ENCODE measurements at regions not wholly inside any gene's neighbourhood (a gene's known extent, or its start where the extent isn't known, plus 50 kb on each side); places are given as distances from the start of the nearest gene placed in this dataset.

- Mint-ChIP-seq H3K4me3 (no peak overlapping the region), H3K4me1 (no peaks in the 10 kb centered on the region), H3K9me3 (peaks cover 0 to 3% (median 0%) of the 10 kb centered on the region in 8 donors), H3K27me3 (peaks cover 0 to 2% of the 10 kb centered on the region in 2 donors), H3K36me3 (no peaks in the 10 kb centered on the region), H3K27ac (no peak overlapping the region)
- ChIA-PET CTCF (ENCODE audit: partially characterized antibody) (no interaction called here), POLR2A (ENCODE audit: partially characterized antibody) (no interaction called here)
- DNase-seq, result no peak
- no peaks in the 10 kb centered on the region for H3K27me3 ChIP-seq (ENCODE audit: insufficient read depth, low read length)
- no peaks in the 10 kb centered on the region for H3K36me3 ChIP-seq (ENCODE audit: insufficient read depth, low read length)
- no peaks in the 10 kb centered on the region for H3K4me1 ChIP-seq (ENCODE audit: insufficient read depth, low read length)
- H3K4me3 ChIP-seq (ENCODE audit: low read length in 2 of 2), result no peak overlapping the region
- no peaks in the 10 kb centered on the region for H3K9me3 ChIP-seq (ENCODE audit: control insufficient read depth in 1 of 2, low read length in 2 of 2)
- intact Hi-C loops (cut with micrococcal nuclease), result no loop called here
- no peak overlapping the region for H3K27ac ChIP-seq (ENCODE audit: low read depth, low read length)
Observed at GRCh38 chr2:225989809-225990208, 590.3 kb downstream of the NYAP2 start.

DNA sequence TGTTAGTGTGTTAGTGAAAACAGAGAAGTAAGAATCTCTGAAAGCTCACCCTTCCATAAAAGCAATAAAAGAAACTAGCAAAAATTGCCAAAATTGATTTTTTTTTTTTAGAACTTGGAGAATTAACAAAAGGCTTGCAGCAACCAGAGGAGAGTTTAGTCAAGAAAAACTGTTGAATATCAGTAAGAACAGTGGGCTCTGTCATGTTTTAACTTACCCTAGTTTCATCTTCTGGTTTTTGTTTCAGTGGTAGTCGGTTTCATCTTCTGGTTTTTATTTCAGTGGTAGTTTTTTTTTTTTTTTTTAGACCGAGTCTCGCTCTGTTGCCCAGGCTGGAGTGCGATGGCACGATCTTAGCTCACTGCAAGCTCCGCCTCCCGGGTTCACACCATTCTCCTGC is 580.9 kb downstream of the NYAP2 start:
- Histone ChIP-seq H3K27me3 (ENCODE audit: insufficient read depth, low read length) (no peaks in the 10 kb centered on the region), H3K27ac (ENCODE audit: low read depth, low read length) (no peak overlapping the region), H3K4me3 (ENCODE audit: low read length in 2 of 2) (no peak overlapping the region), H3K4me1 (ENCODE audit: insufficient read depth, low read length) (no peaks in the 10 kb centered on the region), H3K36me3 (ENCODE audit: insufficient read depth, low read length) (no peaks in the 10 kb centered on the region), H3K9me3 (ENCODE audit: control insufficient read depth in 1 of 2, low read length in 2 of 2) (no peaks in the 10 kb centered on the region)
- Mint-ChIP-seq H3K27me3 (peaks cover 0 to 3% of the 10 kb centered on the region in 2 donors), H3K4me3 (no peak overlapping the region), H3K9me3 (peaks cover 0 to 8% (median 0%) of the 10 kb centered on the region in 8 donors), H3K36me3 (no peaks in the 10 kb centered on the region), H3K27ac (no peak overlapping the region), H3K4me1 (no peaks in the 10 kb centered on the region)
- DNase-seq, result no peak
- ChIA-PET POLR2A (ENCODE audit: partially characterized antibody) (no interaction called here), CTCF (ENCODE audit: partially characterized antibody) (interaction anchor here (1.4 kb wide), 1 partner anchor 15 kb away, joined by 4 read pairs; no protein-coding TSS in a partner anchor)
- intact Hi-C loops (cut with micrococcal nuclease), result no loop called here

- Histone ChIP-seq H3K36me3 (ENCODE audit: insufficient read depth, low read length) (no peaks in the 10 kb centered on the region), H3K9me3 (ENCODE audit: control insufficient read depth in 1 of 2, low read length in 2 of 2) (no peaks in the 10 kb centered on the region), H3K27ac (ENCODE audit: low read depth, low read length) (no peak overlapping the region), H3K4me1 (ENCODE audit: insufficient read depth, low read length) (no peaks in the 10 kb centered on the region), H3K27me3 (ENCODE audit: insufficient read depth, low read length) (no peaks in the 10 kb centered on the region), H3K4me3 (ENCODE audit: low read length in 2 of 2) (no peak overlapping the region)
- Mint-ChIP-seq H3K9me3 (peaks cover 0 to 7% (median 1%) of the 10 kb centered on the region in 8 donors), H3K27ac (no peak overlapping the region), H3K4me1 (no peaks in the 10 kb centered on the region), H3K36me3 (no peaks in the 10 kb centered on the region), H3K27me3 (no peaks in the 10 kb centered on the region), H3K4me3 (no peak overlapping the region)
- ChIA-PET POLR2A (ENCODE audit: partially characterized antibody) (no interaction called here), CTCF (ENCODE audit: partially characterized antibody) (no interaction called here)
- no peak for DNase-seq
- intact Hi-C loops (cut with micrococcal nuclease), result no loop called here
Observed at GRCh38 chr2:225971433-225971832, 571.9 kb downstream of the NYAP2 start.

DNA sequence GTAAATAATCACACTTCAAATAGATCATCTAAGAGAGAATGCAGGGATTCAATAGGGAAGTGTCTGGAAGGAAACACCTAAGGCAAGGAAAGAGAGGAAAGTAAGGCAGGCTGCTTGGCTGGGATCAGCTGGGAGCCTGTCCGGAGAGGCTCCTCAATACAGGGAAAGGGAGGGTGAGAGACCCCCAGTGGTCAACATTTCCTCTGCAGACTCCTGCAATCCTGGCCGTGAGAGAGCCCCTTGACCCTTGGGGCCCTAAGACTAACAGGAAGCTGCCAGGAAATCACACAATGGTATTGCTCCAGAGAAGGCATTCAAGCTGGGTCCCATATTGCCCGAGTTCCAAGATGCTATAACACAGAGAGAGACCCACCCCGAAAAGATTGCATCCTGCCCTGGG is 549.4 kb downstream of the NYAP2 start:
- H3K4me3 Mint-ChIP-seq, result no peak overlapping the region
- Histone ChIP-seq H3K4me1 (ENCODE audit: insufficient read depth, low read length) (no peaks in the 10 kb centered on the region), H3K36me3 (ENCODE audit: insufficient read depth, low read length) (no peaks in the 10 kb centered on the region), H3K4me3 (ENCODE audit: low read length in 2 of 2) (no peak overlapping the region), H3K27ac (ENCODE audit: low read depth, low read length) (no peak overlapping the region), H3K9me3 (ENCODE audit: control insufficient read depth in 1 of 2, low read length in 2 of 2) (peaks cover 0 to 9% of the 10 kb centered on the region in 2 donors), H3K27me3 (ENCODE audit: insufficient read depth, low read length) (no peaks in the 10 kb centered on the region)
- H3K27ac Mint-ChIP-seq, result no peak overlapping the region
- H3K9me3 Mint-ChIP-seq, result peaks cover 2 to 35% (median 29%) of the 10 kb centered on the region in 8 donors
- no peaks in the 10 kb centered on the region for H3K4me1 Mint-ChIP-seq
- ChIA-PET POLR2A (ENCODE audit: partially characterized antibody) (no interaction called here), CTCF (ENCODE audit: partially characterized antibody) (no interaction called here)
- H3K36me3 Mint-ChIP-seq, result no peaks in the 10 kb centered on the region
- no peak for DNase-seq
- intact Hi-C loops (cut with micrococcal nuclease), result no loop called here
- no peaks in the 10 kb centered on the region for H3K27me3 Mint-ChIP-seq

DNA sequence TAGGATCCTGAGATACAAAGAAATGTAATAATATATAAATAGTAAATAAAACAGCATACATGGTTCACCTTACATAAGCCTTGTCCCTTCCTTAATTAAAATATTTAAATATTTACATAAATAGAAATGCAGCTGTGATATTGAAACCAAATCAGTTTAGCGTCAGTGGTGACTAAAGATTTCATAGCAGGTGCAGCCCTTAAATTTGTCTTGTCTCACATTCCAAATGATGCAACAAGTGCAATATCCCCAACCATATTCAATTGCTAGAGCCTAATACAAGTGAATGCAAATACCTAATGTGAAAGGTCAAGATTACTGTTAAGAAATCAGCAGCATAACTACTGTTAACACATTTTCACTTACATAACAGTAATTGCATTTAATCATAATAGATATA is 539.5 kb downstream of the NYAP2 start:
- Histone ChIP-seq H3K4me3 (ENCODE audit: low read length in 2 of 2) (no peak overlapping the region), H3K4me1 (ENCODE audit: insufficient read depth, low read length) (no peaks in the 10 kb centered on the region), H3K27ac (ENCODE audit: low read depth, low read length) (no peak overlapping the region), H3K36me3 (ENCODE audit: insufficient read depth, low read length) (no peaks in the 10 kb centered on the region), H3K9me3 (ENCODE audit: control insufficient read depth in 1 of 2, low read length in 2 of 2) (no peaks in the 10 kb centered on the region), H3K27me3 (ENCODE audit: insufficient read depth, low read length) (no peaks in the 10 kb centered on the region)
- CTCF ChIA-PET (ENCODE audit: partially characterized antibody), result no interaction called here
- Mint-ChIP-seq H3K4me1 (no peaks in the 10 kb centered on the region), H3K9me3 (peaks cover 0 to 6% (median 0%) of the 10 kb centered on the region in 8 donors), H3K36me3 (no peaks in the 10 kb centered on the region), H3K27ac (no peak overlapping the region), H3K4me3 (no peak overlapping the region), H3K27me3 (no peaks in the 10 kb centered on the region)
- intact Hi-C loops (cut with micrococcal nuclease), result no loop called here
- POLR2A ChIA-PET (ENCODE audit: partially characterized antibody), result no interaction called here
- no peak for DNase-seq

DNA sequence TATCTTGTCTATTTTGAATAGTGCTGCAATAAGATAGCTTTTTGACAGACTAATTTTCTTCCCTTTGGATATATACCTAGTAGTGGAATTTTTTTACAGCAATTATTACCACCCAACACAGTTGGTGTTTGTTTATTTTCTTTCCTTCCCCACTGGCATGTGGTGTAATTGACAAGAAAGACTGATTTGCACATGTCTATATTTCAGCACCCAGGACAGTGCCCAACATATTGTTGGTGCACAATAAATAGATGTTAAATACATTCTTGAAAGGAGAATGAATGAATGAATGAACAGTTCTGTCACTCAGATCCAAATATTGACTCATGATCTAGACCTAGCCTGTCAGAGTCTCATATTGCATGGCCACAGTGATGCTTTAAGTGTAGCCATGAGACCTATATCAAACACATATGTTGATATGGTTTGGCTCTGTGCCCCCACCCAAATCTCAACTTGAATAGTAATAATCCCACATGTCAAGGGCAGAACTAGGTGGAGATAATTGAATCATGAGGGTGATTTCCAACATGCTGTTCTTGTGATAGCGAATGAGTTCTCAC is 538.2 kb downstream of the NYAP2 start:
- H3K9me3 ChIP-seq (ENCODE audit: control insufficient read depth in 1 of 2, low read length in 2 of 2), result no peaks in the 10 kb centered on the region
- Mint-ChIP-seq H3K9me3 (peaks cover 0 to 6% (median under 1%) of the 10 kb centered on the region in 8 donors), H3K4me3 (no peak overlapping the region), H3K27me3 (no peaks in the 10 kb centered on the region), H3K36me3 (no peaks in the 10 kb centered on the region), H3K27ac (no peak overlapping the region), H3K4me1 (no peaks in the 10 kb centered on the region)
- H3K27me3 ChIP-seq (ENCODE audit: insufficient read depth, low read length), result no peaks in the 10 kb centered on the region
- no peaks in the 10 kb centered on the region for H3K36me3 ChIP-seq (ENCODE audit: insufficient read depth, low read length)
- ChIA-PET POLR2A (ENCODE audit: partially characterized antibody) (no interaction called here), CTCF (ENCODE audit: partially characterized antibody) (no interaction called here)
- no peak for DNase-seq
- H3K4me1 ChIP-seq (ENCODE audit: insufficient read depth, low read length), result no peaks in the 10 kb centered on the region
- H3K27ac ChIP-seq (ENCODE audit: low read depth, low read length), result no peak overlapping the region
- intact Hi-C loops (cut with micrococcal nuclease), result no loop called here
- no peak overlapping the region for H3K4me3 ChIP-seq (ENCODE audit: low read length in 2 of 2)

GRCh38 chr2:225932811-225933413 is 533.4 kb downstream of the NYAP2 start:
- CTCF ChIA-PET (ENCODE audit: partially characterized antibody), result no interaction called here
- Histone ChIP-seq H3K9me3 (ENCODE audit: control insufficient read depth in 1 of 2, low read length in 2 of 2) (no peaks in the 10 kb centered on the region), H3K4me1 (ENCODE audit: insufficient read depth, low read length) (no peaks in the 10 kb centered on the region), H3K27me3 (ENCODE audit: insufficient read depth, low read length) (no peaks in the 10 kb centered on the region), H3K4me3 (ENCODE audit: low read length in 2 of 2) (no peak overlapping the region), H3K27ac (ENCODE audit: low read depth, low read length) (no peak overlapping the region), H3K36me3 (ENCODE audit: insufficient read depth, low read length) (no peaks in the 10 kb centered on the region)
- Mint-ChIP-seq H3K36me3 (no peaks in the 10 kb centered on the region), H3K27me3 (no peaks in the 10 kb centered on the region), H3K4me1 (no peaks in the 10 kb centered on the region), H3K9me3 (peaks cover 0 to 6% (median 1%) of the 10 kb centered on the region in 8 donors), H3K27ac (no peak overlapping the region), H3K4me3 (no peak overlapping the region)
- POLR2A ChIA-PET (ENCODE audit: partially characterized antibody), result no interaction called here
- intact Hi-C loops (cut with micrococcal nuclease), result no loop called here
- DNase-seq, result no peak
